Common myeloid progenitor, CD34-positive (primary cell): ENCODE measurements at regions not wholly inside any gene's neighbourhood (a gene's known extent, or its start where the extent isn't known, plus 50 kb on each side); places are given as distances from the start of the nearest gene placed in this dataset.
"Not testable (repeated sequence)": the region's sequence is repeated elsewhere in the genome, so short reads cannot be mapped to it uniquely, and the experiment has no call there.

Experiments
- CTCF ChIA-PET: fragments of 350-600 bp; sonication (Branson Sonifier 250); formaldehyde crosslinking; loops from one replicate; lab custom pipeline; 2021; ENCODE audit warnings: antibody characterized with exemption; lab: Charles Lee
- POLR2A ChIA-PET: fragments of 350-600 bp; sonication (Branson Sonifier 250); formaldehyde crosslinking; loops from one replicate; lab custom pipeline; 2021; ENCODE audit warnings: antibody characterized with exemption; lab: Charles Lee
- DNase-seq, 3 donors: peaks; one replicate each; pipeline versions ENCODE4 v3.0.0 to v3.0.0-alpha.2; 2013
- H3K27ac ChIP-seq, 2 experiments: 1 replicate in 1 of 2; 2 replicates in 1 of 2; pipeline ENCODE4 v1.7.0; 2013; ENCODE audit warnings: inconsistent platforms in 2 of 2, low read length in 2 of 2, mild to moderate bottlenecking in 2 of 2, low read depth in 1 of 2, moderate library complexity in 1 of 2; ENCODE audit not compliant: severe bottlenecking in 2 of 2, insufficient read depth in 1 of 2, poor library complexity in 1 of 2
- H3K27me3 ChIP-seq, 5 experiments: replicated peaks in 2 of 5; 1 replicate in 3 of 5; 2 replicates in 2 of 5; pipeline versions ENCODE4 v1.6.1 to v1.7.0; 2013; ENCODE audit warnings: low read length in 4 of 5, mild to moderate bottlenecking in 2 of 5, moderate library complexity in 2 of 5, inconsistent platforms in 1 of 5; ENCODE audit not compliant: insufficient read depth in 5 of 5, control insufficient read depth in 4 of 5
- H3K36me3 ChIP-seq, 4 experiments: 1 replicate in 2 of 4; 2 replicates in 2 of 4; pipeline versions ENCODE4 v1.6.1 to v1.7.0; 2013; ENCODE audit warnings: low read length in 3 of 4, control low read depth in 1 of 4, mild to moderate bottlenecking in 1 of 4; ENCODE audit not compliant: control insufficient read depth in 4 of 4, insufficient read depth in 4 of 4
- H3K4me1 ChIP-seq, 4 experiments: 1 replicate in 3 of 4; 2 replicates in 1 of 4; pipeline versions ENCODE4 v1.6.1 to v1.7.1; 2013; ENCODE audit warnings: low read length in 3 of 4, mild to moderate bottlenecking in 3 of 4, control low read depth in 1 of 4, inconsistent platforms in 1 of 4, moderate library complexity in 1 of 4; ENCODE audit not compliant: control insufficient read depth in 4 of 4, insufficient read depth in 4 of 4; ENCODE audit errors: control extremely low read depth in 1 of 4
- H3K4me3 ChIP-seq, 7 experiments: 1 replicate in 4 of 7; 2 replicates in 3 of 7; pipeline versions ENCODE4 v1.5.1 to v1.7.0; 2013; ENCODE audit warnings: mild to moderate bottlenecking in 7 of 7, low read length in 6 of 7, moderate library complexity in 6 of 7, inconsistent platforms in 2 of 7, low read depth in 2 of 7, control low read depth in 1 of 7; ENCODE audit not compliant: insufficient read depth in 4 of 7, control insufficient read depth in 1 of 7; ENCODE audit errors: extremely low read depth in 1 of 7
- H3K9me3 ChIP-seq, 5 experiments: 1 replicate in 4 of 5; 2 replicates in 1 of 5; pipeline versions ENCODE4 v1.6.1 to v1.7.1; 2013; ENCODE audit warnings: low read length in 4 of 5, mild to moderate bottlenecking in 2 of 5, inconsistent platforms in 1 of 5, low read depth in 1 of 5, moderate library complexity in 1 of 5; ENCODE audit not compliant: control insufficient read depth in 4 of 5, insufficient read depth in 2 of 5; ENCODE audit errors: control extremely low read depth in 1 of 5
- WGBS: methylation state at CpG from one replicate; pipeline ENCODE4 v1.1.5; 2013; ENCODE audit not compliant: insufficient coverage; 5-methylcytosine and 5-hydroxymethylcytosine counted together

- ChIA-PET CTCF (interaction anchor here (1.3 to 1.5 kb wide), 3 partner anchors 10 to 19 kb away, joined by 3 to 7 read pairs (median 3); no protein-coding TSS in a partner anchor), POLR2A (no interaction called here)
- DNase-seq, result no peak
- H3K36me3 ChIP-seq, result no peaks in the 10 kb centered on the region
- H3K27ac ChIP-seq, result no peak overlapping the region
- no peak overlapping the region for H3K4me3 ChIP-seq
- no peaks in the 10 kb centered on the region for H3K27me3 ChIP-seq
- H3K4me1 ChIP-seq, result peaks cover 0 to 23% (median 10%) of the 10 kb centered on the region in 4 experiments
- WGBS, result 96% methylated on average over 14 of the region's 15 CpGs
- peaks cover 0 to 3% (median 0%) of the 10 kb centered on the region in 5 experiments for H3K9me3 ChIP-seq
These were observed 123.0 kb downstream of the BANF2 start for GRCh38 chr20:17822540-17823408.

DNA sequence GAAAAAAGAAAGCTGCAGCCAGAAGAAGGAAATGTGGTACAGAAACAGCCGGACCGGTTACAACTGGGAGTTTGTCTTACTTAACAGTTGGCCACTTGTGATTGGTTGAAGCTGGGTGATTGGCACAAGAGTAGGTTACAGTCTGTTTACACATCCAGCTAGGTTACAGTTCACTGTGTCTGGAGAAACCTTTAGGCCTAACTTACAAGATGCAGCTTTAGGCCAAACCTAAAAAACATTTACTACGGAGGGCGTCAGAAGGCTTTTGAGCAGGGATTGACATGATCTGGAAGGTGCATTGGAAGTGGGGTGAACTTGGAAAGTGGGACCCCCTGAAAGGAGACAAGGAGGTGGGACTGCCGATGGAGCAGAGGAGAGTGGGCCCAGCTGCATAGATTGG, 122.3 kb downstream of the BANF2 start:
- peak overlapping the region; percentile 6 to 43 for H3K27ac ChIP-seq
- POLR2A ChIA-PET, result no interaction called here

GRCh38 chr20:17821606-17822005, 121.8 kb downstream of the BANF2 start:
- DNase-seq, H3K9me3 ChIP-seq, H3K36me3 ChIP-seq, H3K4me3 ChIP-seq, H3K27me3 ChIP-seq, POLR2A ChIA-PET: not testable (repeated sequence)
- 77% methylated on average over 3 of the region's 3 CpGs for WGBS
- peaks cover 0 to 23% (median 10%) of the 10 kb centered on the region in 4 experiments for H3K4me1 ChIP-seq
- H3K27ac ChIP-seq, result peak overlapping the region in 1 of 2 experiments; percentile 6
- CTCF ChIA-PET, result interaction anchor here (1.3 to 1.5 kb wide), 3 partner anchors 11 to 20 kb away, joined by 3 to 7 read pairs (median 3); no protein-coding TSS in a partner anchor

More for the DNA sequence above, 122.3 kb downstream of the BANF2 start:
- H3K4me3 ChIP-seq, result no peak overlapping the region
- WGBS, result 42% methylated on average over 5 of the region's 5 CpGs
- DNase-seq, result peak; percentile 52 to 94 (median 90)
- H3K4me1 ChIP-seq, result peaks cover 0 to 23% (median 10%) of the 10 kb centered on the region in 4 experiments
- no peaks in the 10 kb centered on the region for H3K36me3 ChIP-seq
- peaks cover 0 to 3% (median 0%) of the 10 kb centered on the region in 5 experiments for H3K9me3 ChIP-seq
- CTCF ChIA-PET, result interaction anchor here (1.3 to 1.5 kb wide), 3 partner anchors 11 to 20 kb away, joined by 3 to 7 read pairs (median 3); no protein-coding TSS in a partner anchor
- H3K27me3 ChIP-seq, result no peaks in the 10 kb centered on the region

- no peaks in the 10 kb centered on the region for H3K36me3 ChIP-seq
- no peak for DNase-seq
- CTCF ChIA-PET, result no interaction called here
- peaks cover 0 to 3% (median 0%) of the 10 kb centered on the region in 5 experiments for H3K9me3 ChIP-seq
- no peak overlapping the region for H3K4me3 ChIP-seq
- no peak overlapping the region for H3K27ac ChIP-seq
- POLR2A ChIA-PET, result no interaction called here
- no peaks in the 10 kb centered on the region for H3K27me3 ChIP-seq
- WGBS, result 84% methylated on average over 2 of the region's 2 CpGs
- H3K4me1 ChIP-seq, result peaks cover 0 to 15% (median 6%) of the 10 kb centered on the region in 4 experiments
These were observed 119.8 kb downstream of the BANF2 start for GRCh38 chr20:17819395-17820093.

DNA sequence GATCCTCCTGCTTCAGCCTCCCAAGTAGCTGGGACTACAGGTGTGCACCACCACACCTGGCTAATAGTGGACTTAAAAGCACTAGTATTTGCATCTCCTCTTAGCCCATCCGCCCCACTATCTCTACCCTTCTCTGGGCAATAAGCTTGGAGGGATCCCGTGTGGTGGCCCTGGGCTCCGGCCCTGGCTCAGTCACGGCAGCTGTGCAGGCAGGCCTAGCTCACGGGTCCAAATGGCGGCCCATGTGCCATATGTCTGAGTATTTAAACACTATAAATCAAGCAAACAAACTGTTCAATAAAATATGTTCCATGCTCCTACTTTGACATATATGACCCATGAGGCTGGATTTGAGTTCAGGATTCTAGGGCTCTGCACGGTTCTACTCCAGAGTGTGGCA, 118.4 kb downstream of the BANF2 start:
- POLR2A ChIA-PET, result no interaction called here
- peaks cover 0 to 3% (median 0%) of the 10 kb centered on the region in 5 experiments for H3K9me3 ChIP-seq
- H3K4me1 ChIP-seq, result peaks cover 0 to 15% (median 6%) of the 10 kb centered on the region in 4 experiments
- H3K36me3 ChIP-seq, result no peaks in the 10 kb centered on the region
- 100% methylated on average over 6 of the region's 7 CpGs for WGBS
- CTCF ChIA-PET, result no interaction called here
- no peak for DNase-seq
- H3K4me3 ChIP-seq, result no peak overlapping the region
- no peak overlapping the region for H3K27ac ChIP-seq
- H3K27me3 ChIP-seq, result no peaks in the 10 kb centered on the region

GRCh38 chr20:17816804-17817587, 117.2 kb downstream of the BANF2 start:
- DNase-seq, result no peak
- no peaks in the 10 kb centered on the region for H3K27me3 ChIP-seq

More at GRCh38 chr20:17816804-17817587, 117.2 kb downstream of the BANF2 start:
- Histone ChIP-seq H3K9me3 (peaks cover 0 to 3% (median 0%) of the 10 kb centered on the region in 5 experiments), H3K27ac (no peak overlapping the region), H3K4me3 (no peak overlapping the region), H3K36me3 (no peaks in the 10 kb centered on the region), H3K4me1 (peaks cover 0 to 7% (median 3%) of the 10 kb centered on the region in 4 experiments)
- ChIA-PET POLR2A (no interaction called here), CTCF (no interaction called here)
- WGBS, result 96% methylated on average over 13 of the region's 13 CpGs
